Calu3 (cell line): ENCODE measurements at regions not wholly inside any gene's neighbourhood (a gene's known extent, or its start where the extent isn't known, plus 50 kb on each side); places are given as distances from the start of the nearest gene placed in this dataset.

Experiments
- BruUV-seq: library from RNA; stranded (reverse); fragments of 400-500 nt; replicated peaks from 2 replicates; lab custom pipeline; 2021; lab: Mats Ljungman, UMichigan
- CTCF ChIA-PET: fragments of 300-600 bp; sonication (Branson Sonifier 250); formaldehyde crosslinking; loops from one replicate; lab custom pipeline; 2022; ENCODE audit warnings: antibody characterized with exemption; lab: Charles Lee
- DNase-seq: peaks from one replicate; pipeline ENCODE4 v3.0.0; 2022
- H3K27ac Mint-ChIP-seq: one replicate; pipeline ENCODE4 v1.8.0; 2022; ENCODE audit warnings: mixed read lengths; ENCODE audit not compliant: unreplicated experiment
- H3K27me3 Mint-ChIP-seq: one replicate; pipeline ENCODE4 v1.8.0; 2022; ENCODE audit warnings: mixed read lengths; ENCODE audit not compliant: unreplicated experiment
- H3K36me3 Mint-ChIP-seq: one replicate; pipeline ENCODE4 v1.8.0; 2022; ENCODE audit warnings: mild to moderate bottlenecking, moderate library complexity, mixed read lengths; ENCODE audit not compliant: insufficient read depth, unreplicated experiment
- H3K4me1 Mint-ChIP-seq: one replicate; pipeline ENCODE4 v1.8.0; 2022; ENCODE audit warnings: mild to moderate bottlenecking, low read depth, mixed read lengths; ENCODE audit not compliant: unreplicated experiment
- H3K4me3 Mint-ChIP-seq: one replicate; pipeline ENCODE4 v1.8.0; 2022; ENCODE audit warnings: mild to moderate bottlenecking, low read depth, moderate library complexity, mixed read lengths; ENCODE audit not compliant: unreplicated experiment
- H3K9me3 Mint-ChIP-seq: one replicate; pipeline ENCODE4 v1.8.0; 2022; ENCODE audit warnings: low read depth, mixed read lengths; ENCODE audit not compliant: unreplicated experiment
- CTCF ChIP-seq: fragments of 200-600 bp; IDR thresholded peaks from one replicate; pipeline ENCODE4 v1.8.0; 2022; ENCODE audit warnings: antibody characterized with exemption; ENCODE audit not compliant: unreplicated experiment
- intact Hi-C: fragments of 100-400 bp; cut with micrococcal nuclease; formaldehyde crosslinking; loops from one replicate; pipeline ENCODE4 v1.10.0; 2022; ENCODE audit not compliant: unreplicated experiment

GRCh38 chr5:20572614-20573013, 584.6 kb upstream of the CDH18 start:
- peaks cover 3% of the 10 kb centered on the region for H3K9me3 Mint-ChIP-seq
- peaks cover 17% of the 10 kb centered on the region for H3K4me1 Mint-ChIP-seq
- H3K27me3 Mint-ChIP-seq: no peaks in the 10 kb centered on the region
- CTCF ChIA-PET: interaction anchor here (1.2 kb wide), 1 partner anchor 10 kb away, joined by 4 read pairs; no protein-coding TSS in a partner anchor
- no peak overlapping the region for H3K4me3 Mint-ChIP-seq
- BruUV-seq: no TSS peak
- no peaks in the 10 kb centered on the region for H3K36me3 Mint-ChIP-seq
- H3K27ac Mint-ChIP-seq: peak overlapping the region; percentile 50
- intact Hi-C loops: loop anchor here (10.0 kb wide), 1 partner anchor 218 kb away; no protein-coding TSS in a partner anchor
- DNase-seq: no peak
- no peak for TF ChIP-seq CTCF

GRCh38 chr5:20570486-20570885, 582.5 kb upstream of the CDH18 start:
- no peak overlapping the region for H3K27ac Mint-ChIP-seq
- CTCF ChIA-PET: no interaction called here

GRCh38 chr5:20562544-20562943, 574.5 kb upstream of the CDH18 start:
- H3K9me3 Mint-ChIP-seq: no peaks in the 10 kb centered on the region
- DNase-seq: no peak
- H3K4me3 Mint-ChIP-seq: no peak overlapping the region
- intact Hi-C loops: no loop called here
- H3K4me1 Mint-ChIP-seq: no peaks in the 10 kb centered on the region
- CTCF ChIA-PET: interaction anchor here (1.1 kb wide), 1 partner anchor 10 kb away, joined by 4 read pairs; no protein-coding TSS in a partner anchor
- no peak for TF ChIP-seq CTCF
- BruUV-seq: no TSS peak
- no peak overlapping the region for H3K27ac Mint-ChIP-seq
- H3K27me3 Mint-ChIP-seq: no peaks in the 10 kb centered on the region
- no peaks in the 10 kb centered on the region for H3K36me3 Mint-ChIP-seq

More at GRCh38 chr5:20570486-20570885, 582.5 kb upstream of the CDH18 start:
- DNase-seq: no peak
- Mint-ChIP-seq H3K9me3 (no peaks in the 10 kb centered on the region), H3K4me1 (peaks cover 11% of the 10 kb centered on the region), H3K27me3 (no peaks in the 10 kb centered on the region), H3K36me3 (no peaks in the 10 kb centered on the region), H3K4me3 (no peak overlapping the region)
- BruUV-seq: no TSS peak
- intact Hi-C loops: loop anchor here (10.0 kb wide), 1 partner anchor 216 kb away; no protein-coding TSS in a partner anchor
- TF ChIP-seq CTCF: no peak

- no peak overlapping the region for H3K27ac Mint-ChIP-seq
- no TSS peak for BruUV-seq
- CTCF ChIA-PET: no interaction called here
- H3K36me3 Mint-ChIP-seq: no peaks in the 10 kb centered on the region
- no peak for TF ChIP-seq CTCF
- no peaks in the 10 kb centered on the region for H3K9me3 Mint-ChIP-seq
- no peak for DNase-seq
- H3K27me3 Mint-ChIP-seq: no peaks in the 10 kb centered on the region
- H3K4me1 Mint-ChIP-seq: no peaks in the 10 kb centered on the region
- no peak overlapping the region for H3K4me3 Mint-ChIP-seq
- intact Hi-C loops: no loop called here
Measured at GRCh38 chr5:20559845-20560244, 571.8 kb upstream of the CDH18 start.
